Gastroesophageal sphincter (tissue), 4 donors: ENCODE measurements at regions not wholly inside any gene's neighbourhood (a gene's known extent, or its start where the extent isn't known, plus 50 kb on each side); places are given as distances from the start of the nearest gene placed in this dataset.
A peak's percentile ranks its signal among the peaks of the same experiment; 100 is the strongest.

Source experiments
- ATAC-seq: fragments of 150-250 bp; one replicate; pipeline ENCODE4 v1.9.1; 2016; ENCODE audit warnings: mild to moderate bottlenecking, moderate library complexity
- H3K27ac ChIP-seq, 4 donors: fragments of 200-600 bp; sonication (generic) in 3 of 4; 1 replicate in 3 of 4; 2 replicates in 1 of 4; pipeline ENCODE4 v1.5.1; 2016 to 2019
- H3K27me3 ChIP-seq: fragments of 200-600 bp; sonication (generic); one replicate; pipeline ENCODE4 v1.5.1; 2019
- H3K36me3 ChIP-seq, 2 donors: fragments of 200-600 bp; sonication (generic); one replicate each; pipeline ENCODE4 v1.5.1; 2019; ENCODE audit warnings: control low read depth in 1 of 2
- H3K4me1 ChIP-seq, 3 donors: fragments of 200-600 bp; sonication (generic); 1 replicate in 2 of 3; 2 replicates in 1 of 3; pipeline ENCODE4 v1.5.1; 2016 to 2019; ENCODE audit warnings: control low read depth in 2 of 3
- H3K4me3 ChIP-seq, 2 donors: fragments of 200-600 bp; sonication (generic); one replicate each; pipeline ENCODE4 v1.5.1; 2019; ENCODE audit warnings: mild to moderate bottlenecking in 1 of 2, moderate library complexity in 1 of 2
- H3K9me3 ChIP-seq, 3 donors: fragments of 200-600 bp; sonication (generic); one replicate each; pipeline ENCODE4 v1.5.1; 2017 to 2019; ENCODE audit warnings: control low read depth in 2 of 3
- EP300 ChIP-seq: sonication (generic); formaldehyde crosslinking; IDR thresholded peaks from one replicate; pipeline ENCODE4 v1.6.1; 2017; ENCODE audit warnings: antibody characterized with exemption, mild to moderate bottlenecking
- POLR2A ChIP-seq, 2 donors: fragments of 450-650 bp; IDR thresholded peaks; one replicate each; pipeline ENCODE4 v1.6.1; 2017; ENCODE audit warnings: antibody characterized with exemption in 2 of 2, mild to moderate bottlenecking in 2 of 2, moderate library complexity in 1 of 2
- POLR2AphosphoS5 ChIP-seq: sonication (generic); formaldehyde crosslinking; IDR thresholded peaks from one replicate; pipeline ENCODE4 v1.6.1; 2017; ENCODE audit warnings: antibody characterized with exemption
- WGBS, 2 donors: methylation state at CpG; one replicate each; pipeline ENCODE4 v1.1.5; 2018; ENCODE audit warnings: low coverage in 1 of 2; 5-methylcytosine and 5-hydroxymethylcytosine counted together
- TF ChIP-seq, protein P1 (sequence below), 4 experiments: fragments of 200-600 bp in 2 of 4; fragments of 450-650 bp in 2 of 4; sonication (generic) in 1 of 4; IDR thresholded peaks; one replicate each; pipeline ENCODE4 v1.5.1; 2017 to 2019; ENCODE audit warnings: antibody characterized with exemption in 4 of 4, mild to moderate bottlenecking in 2 of 4, moderate library complexity in 2 of 4

DNA sequence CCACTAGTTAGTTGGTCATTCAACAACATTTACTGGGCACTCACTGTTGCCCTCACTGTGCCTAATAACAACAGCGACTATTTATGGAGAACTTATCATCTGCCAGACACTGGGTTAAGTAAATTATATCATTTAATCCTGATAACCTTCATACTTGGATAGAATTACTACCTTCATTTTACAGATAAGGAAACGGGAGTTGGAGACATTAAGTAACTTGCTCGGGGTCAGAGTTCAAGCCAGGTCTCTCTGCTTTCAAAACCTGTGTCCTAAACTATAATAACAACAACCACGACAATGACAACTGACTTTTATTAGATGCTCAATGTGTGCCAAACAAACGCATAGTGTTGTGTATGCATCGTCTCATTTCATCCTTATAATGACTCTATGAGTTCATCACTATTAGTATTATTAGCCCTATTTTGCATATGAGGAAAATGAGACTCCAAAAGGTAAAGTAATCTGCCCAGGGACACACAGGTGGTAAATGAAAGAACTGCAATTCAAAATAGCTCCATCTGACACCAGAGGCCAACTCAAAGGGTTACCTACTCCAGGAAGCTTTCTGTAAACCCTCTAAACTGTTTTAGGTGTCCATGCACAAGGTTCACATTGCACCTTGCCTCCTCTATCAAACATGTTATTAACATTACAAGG, 98.4 kb upstream of the ACSL4 start:
- Histone ChIP-seq H3K27ac (no peak overlapping the region), H3K4me1 (no peaks in the 10 kb centered on the region)
- no peak for ATAC-seq

DNA sequence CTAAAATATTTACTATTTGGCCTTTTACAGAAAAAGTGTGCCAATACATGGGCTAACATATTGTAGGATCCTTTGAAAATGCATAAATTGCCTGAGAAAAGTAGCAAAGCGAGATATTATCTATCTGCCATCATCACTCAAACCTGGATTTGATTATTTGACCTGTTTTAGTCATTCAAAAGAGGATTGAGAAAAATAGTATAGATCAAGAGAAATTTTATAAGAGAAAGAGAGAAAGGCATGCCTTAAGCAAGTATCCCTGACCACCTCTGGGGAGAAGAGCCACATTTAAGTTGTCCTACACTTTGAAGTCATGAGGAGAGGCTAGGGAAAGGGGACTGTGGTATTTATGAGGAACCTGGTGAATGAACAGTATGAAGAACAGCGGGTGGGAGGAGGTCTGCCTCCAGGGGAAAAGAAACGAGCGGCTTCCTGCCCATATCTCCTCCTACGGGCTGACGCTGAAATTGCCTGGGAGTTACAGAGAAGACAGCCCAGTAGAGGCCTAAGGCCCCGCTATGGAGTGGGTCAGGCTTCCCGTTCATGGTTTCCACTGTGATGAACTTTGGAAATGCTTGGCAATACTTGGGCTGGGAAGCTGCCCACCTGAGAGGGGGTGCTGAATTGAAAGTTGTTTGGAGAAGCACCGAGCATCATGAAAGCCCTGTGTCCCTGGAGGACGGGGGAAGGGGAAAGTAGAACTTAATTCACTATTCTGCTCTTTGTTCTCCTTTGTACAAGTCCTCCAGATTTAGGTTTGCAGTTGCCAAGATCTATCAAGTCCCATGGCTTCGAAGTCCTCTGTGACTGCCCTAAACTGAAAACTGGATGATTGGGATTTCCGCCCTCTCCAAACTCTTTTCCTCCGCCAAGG, 106.9 kb upstream of the ACSL4 start:
- Histone ChIP-seq H3K4me3 (no peak overlapping the region), H3K9me3 (no peaks in the 10 kb centered on the region), H3K36me3 (no peaks in the 10 kb centered on the region), H3K27ac (peak overlapping the region in 3 of 4 donors; percentile 14 to 49 (median 31)), H3K27me3 (no peaks in the 10 kb centered on the region), H3K4me1 (no peaks in the 10 kb centered on the region)
- TF ChIP-seq, protein P1, sequence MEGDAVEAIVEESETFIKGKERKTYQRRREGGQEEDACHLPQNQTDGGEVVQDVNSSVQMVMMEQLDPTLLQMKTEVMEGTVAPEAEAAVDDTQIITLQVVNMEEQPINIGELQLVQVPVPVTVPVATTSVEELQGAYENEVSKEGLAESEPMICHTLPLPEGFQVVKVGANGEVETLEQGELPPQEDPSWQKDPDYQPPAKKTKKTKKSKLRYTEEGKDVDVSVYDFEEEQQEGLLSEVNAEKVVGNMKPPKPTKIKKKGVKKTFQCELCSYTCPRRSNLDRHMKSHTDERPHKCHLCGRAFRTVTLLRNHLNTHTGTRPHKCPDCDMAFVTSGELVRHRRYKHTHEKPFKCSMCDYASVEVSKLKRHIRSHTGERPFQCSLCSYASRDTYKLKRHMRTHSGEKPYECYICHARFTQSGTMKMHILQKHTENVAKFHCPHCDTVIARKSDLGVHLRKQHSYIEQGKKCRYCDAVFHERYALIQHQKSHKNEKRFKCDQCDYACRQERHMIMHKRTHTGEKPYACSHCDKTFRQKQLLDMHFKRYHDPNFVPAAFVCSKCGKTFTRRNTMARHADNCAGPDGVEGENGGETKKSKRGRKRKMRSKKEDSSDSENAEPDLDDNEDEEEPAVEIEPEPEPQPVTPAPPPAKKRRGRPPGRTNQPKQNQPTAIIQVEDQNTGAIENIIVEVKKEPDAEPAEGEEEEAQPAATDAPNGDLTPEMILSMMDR (IDR thresholded peaks at IDR 0.05) = no peak
- TF ChIP-seq EP300 (no peak), POLR2AphosphoS5 (no peak), POLR2A (IDR thresholded peaks at IDR 0.05) (no peak)
- WGBS, 2 donors = 61 to 74% methylated on average over 4 to 5 of the region's 13 CpGs
- peak; percentile 9 for ATAC-seq

More for the DNA sequence above, 98.4 kb upstream of the ACSL4 start:
- no peak overlapping the region for H3K4me3 ChIP-seq
- no peaks in the 10 kb centered on the region for H3K36me3 ChIP-seq
- TF ChIP-seq, protein P1 (IDR thresholded peaks at IDR 0.05) = no peak
- TF ChIP-seq POLR2A (IDR thresholded peaks at IDR 0.05) = no peak
- 72% methylated on average over 5 to 6 of the region's 6 CpGs for WGBS, 2 donors
- no peaks in the 10 kb centered on the region for H3K9me3 ChIP-seq
- no peaks in the 10 kb centered on the region for H3K27me3 ChIP-seq

DNA sequence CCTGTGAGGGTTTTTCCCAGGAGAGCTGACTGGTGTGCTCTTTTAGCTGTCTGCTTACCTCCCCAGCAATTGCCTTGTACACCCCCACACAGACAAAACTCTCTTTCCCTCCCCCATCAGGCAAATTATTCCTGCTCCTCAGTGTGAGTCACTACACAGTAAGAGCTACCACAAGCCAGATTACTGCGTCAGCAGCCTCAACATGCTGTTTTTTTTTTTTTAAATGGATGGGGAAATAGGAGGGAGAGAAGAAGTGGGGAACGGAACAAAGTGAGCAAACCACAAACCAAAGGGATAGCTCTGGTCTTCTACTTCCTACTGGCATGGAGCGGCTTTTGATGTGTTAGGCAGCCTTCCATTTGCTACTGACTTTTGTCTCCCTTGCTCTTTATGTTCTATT, 107.5 kb upstream of the ACSL4 start:
- H3K4me3 ChIP-seq = no peak overlapping the region
- 49 to 64% methylated on average over 2 to 3 of the region's 3 CpGs for WGBS, 2 donors
- no peaks in the 10 kb centered on the region for H3K36me3 ChIP-seq
- TF ChIP-seq EP300 = no peak
- TF ChIP-seq, protein P1 (IDR thresholded peaks at IDR 0.05) = no peak
- TF ChIP-seq POLR2AphosphoS5 = peak; percentile 62
- peak; percentile 86 for ATAC-seq
- no peaks in the 10 kb centered on the region for H3K4me1 ChIP-seq
- no peaks in the 10 kb centered on the region for H3K9me3 ChIP-seq
- no peaks in the 10 kb centered on the region for H3K27me3 ChIP-seq
- peak overlapping the region in 3 of 4 donors; percentile 14 to 49 (median 31) for H3K27ac ChIP-seq

DNA sequence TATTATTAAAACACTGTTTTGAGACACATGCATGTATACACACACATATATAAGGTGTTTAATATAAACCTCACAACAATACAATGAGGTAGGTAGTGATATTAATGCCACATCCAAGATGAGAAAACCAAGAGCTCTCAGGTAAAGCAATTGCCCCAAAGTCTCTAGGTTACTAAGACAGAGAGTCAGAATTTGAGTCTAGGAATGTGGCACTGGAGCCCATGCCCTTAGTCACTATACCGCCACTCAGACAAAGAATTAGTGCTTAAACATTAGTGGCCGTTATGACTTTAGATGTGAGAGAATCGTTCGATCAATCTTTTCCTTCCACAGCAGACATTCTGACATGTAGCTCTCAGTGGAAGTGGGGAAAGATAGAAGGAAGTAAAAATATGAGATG, 108.2 kb upstream of the ACSL4 start:
- WGBS, 2 donors = 77 to 89% methylated on average over 4 of the region's 4 CpGs
- Histone ChIP-seq H3K36me3 (no peaks in the 10 kb centered on the region), H3K9me3 (no peaks in the 10 kb centered on the region), H3K4me3 (no peak overlapping the region), H3K27ac (no peak overlapping the region), H3K4me1 (no peaks in the 10 kb centered on the region), H3K27me3 (no peaks in the 10 kb centered on the region)
- ATAC-seq = no peak
- TF ChIP-seq POLR2AphosphoS5 = no peak
- TF ChIP-seq EP300 = no peak
- TF ChIP-seq, protein P1 (IDR thresholded peaks at IDR 0.05) = no peak
- no peak for TF ChIP-seq POLR2A (IDR thresholded peaks at IDR 0.05)
